SK-N-MC (cell line): ENCODE measurements at regions not wholly inside any gene's neighbourhood (a gene's known extent, or its start where the extent isn't known, plus 50 kb on each side); places are given as distances from the start of the nearest gene placed in this dataset.

Experiments
- DNase-seq: peaks from one replicate; pipeline ENCODE4 v3.0.0-alpha.2; 2011; ENCODE audit warnings: low read depth, low spot score
- H3K27ac ChIP-seq: fragments of 200-600 bp; sonication (generic); 2 replicates; pipeline ENCODE4 v1.5.1; 2016; ENCODE audit warnings: mixed run types
- H3K36me3 ChIP-seq: fragments of 200-600 bp; sonication (generic); 2 replicates; pipeline ENCODE4 v1.6.1; 2017; ENCODE audit warnings: antibody characterized with exemption, low read length, mixed read lengths; ENCODE audit not compliant: insufficient read depth
- H3K4me3 ChIP-seq: fragments of 200-600 bp; sonication (generic); 2 replicates; pipeline ENCODE4 v1.5.1; 2016
- H3K9ac ChIP-seq: fragments of 200-600 bp; sonication (generic); 2 replicates; pipeline ENCODE4 v1.8.0; 2017; ENCODE audit warnings: mixed run types, mixed read lengths; ENCODE audit not compliant: insufficient read length
- H3K9me3 ChIP-seq: fragments of 200-600 bp; sonication (generic); 2 replicates; pipeline ENCODE4 v1.6.1; 2017; ENCODE audit warnings: low read depth, mild to moderate bottlenecking, antibody characterized with exemption, low read length, moderate library complexity, mixed read lengths
- EZH2 ChIP-seq: fragments of 200-600 bp; sonication (generic); IDR thresholded peaks from one replicate; pipeline ENCODE4 v1.6.1; 2017; ENCODE audit warnings: antibody characterized with exemption
- FOXP2 ChIP-seq: optimal IDR thresholded peaks from 2 replicates; pipeline ENCODE3; 2011; ENCODE audit warnings: mild to moderate bottlenecking, moderate library complexity; ENCODE audit not compliant: insufficient read depth; ENCODE audit errors: extremely low read length, control extremely low read depth
- POLR2AphosphoS5 ChIP-seq: IDR thresholded peaks from 2 replicates; pipeline ENCODE4 v1.6.1; 2012; ENCODE audit warnings: mild to moderate bottlenecking, low read depth, low read length, borderline replicate concordance

DNA sequence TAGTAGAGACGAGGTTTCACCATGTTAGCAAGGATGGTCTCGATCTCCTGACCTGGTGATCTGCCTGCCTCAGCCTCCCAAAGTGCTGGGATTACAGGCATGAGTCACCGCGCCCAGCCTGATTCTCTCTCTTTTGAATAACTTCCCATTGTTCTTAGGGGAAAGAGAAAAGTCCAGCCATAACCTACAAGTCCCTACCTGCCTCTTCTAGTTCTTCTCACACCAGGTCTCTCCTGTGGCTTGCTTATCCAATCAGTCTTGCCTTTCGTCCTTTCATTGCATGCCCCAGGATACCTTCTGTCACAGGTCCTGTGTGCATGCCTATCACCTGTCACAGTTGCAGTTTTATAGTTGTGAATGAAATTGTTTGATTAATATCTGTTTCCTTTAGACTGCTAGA lies 148.1 kb downstream of the SLC4A3 start:
- TF ChIP-seq EZH2: no peak
- no peak for TF ChIP-seq POLR2AphosphoS5
- no peak for TF ChIP-seq FOXP2
- Histone ChIP-seq H3K4me3 (no peak overlapping the region), H3K9me3 (no peaks in the 10 kb centered on the region), H3K9ac (no peak overlapping the region), H3K27ac (no peak overlapping the region), H3K36me3 (no peaks in the 10 kb centered on the region)
- DNase-seq: no peak

DNA sequence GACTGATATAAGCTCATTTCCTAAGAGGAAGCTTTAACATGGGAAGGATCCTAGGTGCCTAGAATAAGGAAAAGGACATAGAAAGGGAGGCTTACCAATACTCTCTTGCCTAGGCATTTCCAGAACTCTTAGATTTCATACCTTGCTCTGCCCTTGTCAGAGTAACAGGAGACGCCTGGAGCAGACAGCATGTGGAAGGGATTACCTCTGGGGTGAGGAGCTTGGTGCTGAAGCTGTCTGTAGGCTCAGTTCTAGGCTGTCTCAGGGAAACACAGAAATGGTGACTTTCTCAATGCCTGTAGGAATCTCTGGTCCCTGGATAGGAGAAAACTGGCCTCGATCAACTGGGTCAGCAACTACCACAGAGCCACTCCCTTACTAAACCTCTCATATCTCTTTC lies 150.0 kb downstream of the SLC4A3 start:
- no peak for DNase-seq
- Histone ChIP-seq H3K9me3 (no peaks in the 10 kb centered on the region), H3K36me3 (no peaks in the 10 kb centered on the region), H3K27ac (no peak overlapping the region), H3K9ac (no peak overlapping the region), H3K4me3 (no peak overlapping the region)
- no peak for TF ChIP-seq POLR2AphosphoS5
- TF ChIP-seq EZH2: no peak
- no peak for TF ChIP-seq FOXP2

DNA sequence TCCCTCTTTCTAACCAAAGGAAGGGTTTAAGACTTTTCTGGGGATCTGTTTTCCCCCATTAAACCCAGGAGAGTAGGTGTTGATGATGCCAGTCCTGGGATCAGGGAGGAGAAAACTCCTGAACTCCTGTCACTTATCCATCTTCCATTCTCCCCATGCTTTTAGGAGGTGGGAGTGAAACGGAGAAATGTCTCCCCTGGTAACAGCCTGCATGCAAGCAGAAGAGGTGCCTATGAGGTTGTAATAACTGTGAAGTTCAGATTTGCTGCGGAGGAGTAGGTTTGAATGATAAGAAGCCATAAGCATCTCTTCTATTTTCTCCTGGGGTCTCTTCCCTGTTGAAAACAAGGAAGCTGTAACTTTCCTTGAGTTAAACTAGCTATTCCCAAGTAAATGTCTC lies 150.8 kb downstream of the SLC4A3 start:
- H3K9ac ChIP-seq: no peak overlapping the region
- H3K27ac ChIP-seq: no peak overlapping the region
- no peak overlapping the region for H3K4me3 ChIP-seq
- H3K36me3 ChIP-seq: no peaks in the 10 kb centered on the region
- no peak for TF ChIP-seq EZH2
- TF ChIP-seq POLR2AphosphoS5: no peak
- DNase-seq: no peak
- no peaks in the 10 kb centered on the region for H3K9me3 ChIP-seq

DNA sequence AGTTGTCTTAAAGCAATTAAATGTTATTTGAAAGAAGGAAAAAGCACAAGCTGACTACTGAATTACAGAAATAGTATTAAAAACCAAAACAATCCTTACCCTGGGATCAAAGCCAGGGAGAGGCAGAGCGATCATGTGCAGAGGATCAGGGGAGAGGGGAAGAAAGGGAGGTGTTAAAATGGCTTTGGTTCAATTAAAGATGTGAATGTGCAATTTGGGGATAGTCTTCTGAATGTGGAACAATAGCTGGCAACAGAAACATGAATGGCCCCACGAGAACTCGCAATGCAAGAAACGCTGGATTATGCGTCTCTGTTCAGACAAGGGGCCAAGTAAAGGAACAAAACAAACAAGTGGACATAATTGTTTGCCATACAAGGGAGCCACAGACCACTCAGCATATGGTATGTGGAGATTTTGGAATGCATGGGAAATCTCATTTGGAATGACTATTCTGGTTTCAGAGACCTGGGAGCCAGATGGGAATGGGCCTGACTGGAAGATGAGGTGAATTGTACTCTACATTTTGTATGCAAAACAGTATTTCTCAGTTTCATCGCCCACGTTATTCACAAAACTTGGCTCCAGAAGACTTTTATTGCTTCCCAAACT lies 155.4 kb downstream of the SLC4A3 start:
- TF ChIP-seq EZH2: no peak
- no peak for TF ChIP-seq POLR2AphosphoS5
- TF ChIP-seq FOXP2: no peak

DNA sequence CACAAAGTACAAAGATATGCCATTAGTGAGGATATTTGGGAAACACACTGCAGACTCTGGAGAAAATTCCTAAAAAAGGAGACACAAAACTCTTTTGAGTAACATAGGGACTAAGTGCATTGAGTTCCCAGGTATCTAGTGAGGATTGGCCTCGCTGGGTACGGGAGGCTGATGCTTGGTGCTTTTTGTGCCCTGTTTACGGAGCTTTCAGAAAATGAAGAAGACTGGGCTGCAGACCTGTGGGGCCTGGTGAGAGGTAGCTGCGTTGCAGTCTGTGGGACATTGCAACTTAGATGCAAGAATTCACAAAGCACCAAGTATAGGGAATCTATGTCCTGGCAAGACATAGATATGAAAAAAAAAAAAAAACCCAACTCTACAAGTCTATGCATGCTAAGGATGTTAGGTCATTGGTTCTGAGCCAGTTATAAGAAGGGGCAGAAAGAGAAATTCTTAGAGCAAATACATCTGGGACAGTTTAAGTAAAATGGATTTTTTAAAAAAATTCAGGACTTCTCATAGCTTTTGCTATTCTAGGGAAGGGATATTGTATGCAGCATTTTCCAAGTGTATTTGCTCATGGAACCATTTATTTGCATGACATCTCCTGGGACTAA lies 156.0 kb downstream of the SLC4A3 start:
- Histone ChIP-seq H3K36me3 (no peaks in the 10 kb centered on the region), H3K9me3 (no peaks in the 10 kb centered on the region), H3K27ac (no peak overlapping the region), H3K4me3 (no peak overlapping the region), H3K9ac (no peak overlapping the region)
- TF ChIP-seq EZH2 (no peak), FOXP2 (no peak), POLR2AphosphoS5 (no peak)
- no peak for DNase-seq

More for the DNA sequence above, 155.4 kb downstream of the SLC4A3 start:
- Histone ChIP-seq H3K9ac (no peak overlapping the region), H3K9me3 (no peaks in the 10 kb centered on the region), H3K4me3 (no peak overlapping the region), H3K36me3 (no peaks in the 10 kb centered on the region), H3K27ac (no peak overlapping the region)
- no peak for DNase-seq

DNA sequence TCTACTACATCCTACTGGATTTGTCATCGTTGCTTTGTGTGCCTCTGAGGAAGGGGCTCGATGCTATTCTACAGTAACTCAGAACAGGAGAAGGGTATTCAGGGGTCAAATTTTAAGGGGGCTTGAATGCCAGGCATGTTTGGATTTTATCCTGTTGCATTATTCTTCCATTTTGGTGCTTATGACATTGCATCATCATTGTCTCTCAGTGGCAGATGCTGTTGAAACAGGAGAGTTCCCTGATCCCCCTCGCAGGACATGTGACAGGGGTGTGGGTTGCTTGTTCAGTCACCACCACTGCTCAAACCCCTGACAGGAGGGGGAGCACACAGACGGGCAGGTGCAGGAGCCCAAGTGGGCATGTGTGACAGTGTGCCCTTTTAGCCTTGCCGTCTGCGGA lies 156.7 kb downstream of the SLC4A3 start:
- Histone ChIP-seq H3K9ac (no peak overlapping the region), H3K4me3 (no peak overlapping the region), H3K9me3 (no peaks in the 10 kb centered on the region), H3K27ac (no peak overlapping the region), H3K36me3 (no peaks in the 10 kb centered on the region)
- TF ChIP-seq EZH2 (no peak), FOXP2 (no peak), POLR2AphosphoS5 (no peak)
- DNase-seq: no peak

DNA sequence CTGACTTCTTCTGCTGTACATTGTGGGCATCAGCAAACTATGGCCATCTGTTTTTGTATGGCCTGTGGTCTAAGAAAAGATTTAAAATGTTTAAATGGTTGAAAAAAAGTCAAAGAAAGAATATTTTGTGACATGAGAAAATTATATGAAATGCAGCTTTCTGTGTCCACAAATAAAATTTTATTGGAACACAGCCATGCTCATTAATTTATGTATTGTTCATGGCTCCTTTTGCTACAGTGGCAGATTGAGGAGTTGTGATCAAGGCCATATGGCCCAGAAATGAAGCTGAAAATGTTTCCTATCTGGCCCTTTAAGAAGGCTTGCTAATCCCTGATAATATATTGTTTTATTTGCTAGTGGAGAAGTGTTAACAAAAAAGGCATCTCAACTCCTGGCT lies 162.0 kb downstream of the SLC4A3 start:
- no peak for TF ChIP-seq FOXP2
- TF ChIP-seq EZH2: no peak
- no peak for TF ChIP-seq POLR2AphosphoS5
- no peak overlapping the region for H3K27ac ChIP-seq
- DNase-seq: no peak

DNA sequence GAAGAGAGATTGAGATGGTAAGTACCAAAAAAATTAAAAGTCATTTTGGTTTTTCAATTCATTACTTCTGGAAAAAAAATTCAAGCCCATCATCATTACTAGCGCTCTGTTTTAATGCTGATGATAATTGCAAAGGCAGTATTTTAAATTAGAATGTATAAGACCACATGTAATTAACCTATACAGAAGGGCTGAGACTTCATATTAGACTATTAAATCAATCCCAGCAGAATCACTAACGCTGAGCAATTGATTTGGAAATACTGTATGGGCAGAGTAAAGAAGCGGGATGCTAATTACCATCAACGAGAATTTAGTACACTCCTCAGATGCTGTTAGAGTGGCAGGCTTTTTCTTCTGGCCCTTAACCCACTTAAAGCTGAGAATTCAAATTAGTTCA lies 165.0 kb downstream of the SLC4A3 start:
- Histone ChIP-seq H3K36me3 (no peaks in the 10 kb centered on the region), H3K4me3 (no peak overlapping the region), H3K9me3 (no peaks in the 10 kb centered on the region), H3K9ac (no peak overlapping the region), H3K27ac (no peak overlapping the region)
- DNase-seq: no peak
- no peak for TF ChIP-seq FOXP2
- TF ChIP-seq POLR2AphosphoS5: no peak
- no peak for TF ChIP-seq EZH2

More for the DNA sequence above, 162.0 kb downstream of the SLC4A3 start:
- Histone ChIP-seq H3K36me3 (no peaks in the 10 kb centered on the region), H3K9ac (no peak overlapping the region), H3K4me3 (no peak overlapping the region), H3K9me3 (no peaks in the 10 kb centered on the region)

DNA sequence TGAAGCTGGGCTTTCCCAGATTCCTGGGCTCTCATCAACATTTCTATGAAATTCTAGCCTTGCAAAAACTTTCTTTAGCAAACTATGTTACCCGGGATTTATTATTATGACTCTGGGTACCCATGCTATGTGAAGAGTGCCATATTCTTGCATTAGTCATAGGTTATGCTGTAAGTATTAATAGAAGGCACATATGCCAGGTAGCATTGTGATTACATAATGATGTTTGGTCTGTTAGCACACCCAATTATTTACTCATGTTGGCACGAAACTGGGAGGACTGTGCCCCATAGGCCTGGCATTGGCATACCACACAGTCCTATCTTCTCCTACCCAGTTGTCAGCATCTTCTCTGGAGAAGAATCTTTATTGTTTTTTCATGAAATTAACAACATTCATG lies 171.0 kb downstream of the SLC4A3 start:
- Histone ChIP-seq H3K36me3 (no peaks in the 10 kb centered on the region), H3K4me3 (no peak overlapping the region), H3K9me3 (no peaks in the 10 kb centered on the region), H3K27ac (no peak overlapping the region), H3K9ac (no peak overlapping the region)
- TF ChIP-seq POLR2AphosphoS5 (no peak), EZH2 (no peak), FOXP2 (no peak)
- DNase-seq: no peak
